Pons (tissue), 1 donor: ENCODE measurements at regions not wholly inside any gene's neighbourhood (a gene's known extent, or its start where the extent isn't known, plus 50 kb on each side); places are given as distances from the start of the nearest gene placed in this dataset.
A peak's percentile ranks its signal among the peaks of the same experiment; 100 is the strongest.
"Not testable (repeated sequence)": the region's sequence is repeated elsewhere in the genome, so short reads cannot be mapped to it uniquely, and the experiment has no call there.

Experiments used
- DNase-seq: peaks from one replicate; pipeline ENCODE4 v3.0.0-alpha.2; 2016; ENCODE audit warnings: low spot score

- peak; percentile 6 for DNase-seq
Observed at GRCh38 chr3:144923046-144923775, 951.6 kb downstream of the DIPK2A start.

- DNase-seq, result no peak
Observed at GRCh38 chr3:144930431-144930830, 958.8 kb downstream of the DIPK2A start.

- no peak for DNase-seq
Observed at GRCh38 chr3:144931590-144931989, 960.0 kb downstream of the DIPK2A start.

- no peak for DNase-seq
Observed at GRCh38 chr3:144942093-144942837, 970.6 kb downstream of the DIPK2A start.

GRCh38 chr3:144942838-144943197, 971.2 kb downstream of the DIPK2A start:
- no peak for DNase-seq

- DNase-seq, result no peak
Observed at GRCh38 chr3:144947895-144948294, 976.3 kb downstream of the DIPK2A start.

- DNase-seq, result no peak
Observed at GRCh38 chr3:144948711-144949110, 977.1 kb downstream of the DIPK2A start.

- DNase-seq, result no peak
Observed at GRCh38 chr3:144953959-144954358, 982.3 kb downstream of the DIPK2A start.

- DNase-seq, result no peak
Observed at GRCh38 chr3:144957398-144958101, 985.9 kb downstream of the DIPK2A start.

GRCh38 chr3:144963810-144964209, 992.2 kb downstream of the DIPK2A start:
- no peak for DNase-seq

- DNase-seq, result no peak
Observed at GRCh38 chr3:144966560-144966959, 994.9 kb downstream of the DIPK2A start.

- no peak for DNase-seq
Observed at GRCh38 chr3:144968750-144969350, 997.2 kb downstream of the DIPK2A start.

- not testable (repeated sequence) for DNase-seq
Observed at GRCh38 chr3:144984481-144984880, 1012.9 kb downstream of the DIPK2A start.

- DNase-seq, result no peak
Observed at GRCh38 chr3:144989807-144990206, 1018.2 kb downstream of the DIPK2A start.

- no peak for DNase-seq
Observed at GRCh38 chr3:144995856-144996255, 1024.2 kb downstream of the DIPK2A start.

- no peak for DNase-seq
Observed at GRCh38 chr3:145005427-145005826, 1033.8 kb downstream of the DIPK2A start.

GRCh38 chr3:145006271-145006670, 1034.6 kb downstream of the DIPK2A start:
- no peak for DNase-seq

GRCh38 chr3:145013931-145014330, 1042.3 kb downstream of the DIPK2A start:
- no peak for DNase-seq

GRCh38 chr3:145015253-145015652, 1043.6 kb downstream of the DIPK2A start:
- DNase-seq, result no peak

- DNase-seq, result no peak
Observed at GRCh38 chr3:145017959-145018358, 1046.3 kb downstream of the DIPK2A start.

GRCh38 chr3:145022447-145022846, 1050.8 kb downstream of the DIPK2A start:
- DNase-seq, result no peak

GRCh38 chr3:145024700-145025099, 1053.1 kb downstream of the DIPK2A start:
- DNase-seq, result no peak

GRCh38 chr3:145027186-145027585, 1055.6 kb downstream of the DIPK2A start:
- DNase-seq, result not testable (repeated sequence)
